Smooth muscle cell (in vitro differentiated cells): ENCODE measurements at regions not wholly inside any gene's neighbourhood (a gene's known extent, or its start where the extent isn't known, plus 50 kb on each side); places are given as distances from the start of the nearest gene placed in this dataset.

Experiments used
- DNase-seq: peaks from one replicate; lab custom pipeline; 2025; ENCODE audit not compliant: unreplicated experiment; lab: John Stamatoyannopoulos, UW
- H2AFZ ChIP-seq: fragments of 200-600 bp; sonication (generic); 2 replicates; pipeline ENCODE4 v1.6.0; 2016; ENCODE audit warnings: antibody characterized with exemption, low read depth, mild to moderate bottlenecking
- H3F3A ChIP-seq: fragments of 200-600 bp; sonication (generic); 2 replicates; pipeline ENCODE4 v1.6.0; 2017; ENCODE audit warnings: antibody characterized with exemption, low read depth
- H3K27ac ChIP-seq: fragments of 200-600 bp; sonication (generic); 2 replicates; pipeline ENCODE4 v1.5.1; 2016; ENCODE audit warnings: low read depth, mild to moderate bottlenecking
- H3K27me3 ChIP-seq: fragments of 200-600 bp; sonication (generic); 2 replicates; pipeline ENCODE4 v1.6.1; 2016; ENCODE audit warnings: low read depth, mild to moderate bottlenecking
- H3K36me3 ChIP-seq: fragments of 200-600 bp; sonication (generic); 2 replicates; pipeline ENCODE4 v1.5.1; 2016; ENCODE audit warnings: low read depth
- H3K4me1 ChIP-seq: fragments of 200-600 bp; sonication (generic); 2 replicates; pipeline ENCODE4 v1.5.1; 2016; ENCODE audit warnings: low read depth
- H3K4me2 ChIP-seq: fragments of 200-600 bp; sonication (generic); 2 replicates; pipeline ENCODE4 v1.6.0; 2016; ENCODE audit warnings: mild to moderate bottlenecking
- H3K4me3 ChIP-seq: fragments of 200-600 bp; sonication (generic); 2 replicates; pipeline ENCODE4 v1.5.1; 2016; ENCODE audit warnings: mild to moderate bottlenecking
- H3K79me2 ChIP-seq: fragments of 200-600 bp; sonication (generic); 2 replicates; pipeline ENCODE4 v1.6.0; 2016; ENCODE audit warnings: low read depth, mild to moderate bottlenecking
- H3K9ac ChIP-seq: fragments of 200-600 bp; sonication (generic); 2 replicates; pipeline ENCODE4 v1.6.0; 2016; ENCODE audit warnings: low read depth
- H3K9me3 ChIP-seq: fragments of 200-600 bp; sonication (generic); replicated peaks from 2 replicates; pipeline ENCODE4 v1.5.1; 2016; ENCODE audit warnings: low read depth
- H4K20me1 ChIP-seq: fragments of 200-600 bp; sonication (generic); 2 replicates; pipeline ENCODE4 v1.6.0; 2016; ENCODE audit warnings: low read depth
- CTCF ChIP-seq: fragments of 200-600 bp; sonication (generic); IDR thresholded peaks from 2 replicates; pipeline ENCODE4 v1.5.1; 2017; ENCODE audit warnings: borderline replicate concordance, mild to moderate bottlenecking, antibody characterized with exemption; ENCODE audit not compliant: insufficient read depth, poor library complexity, severe bottlenecking
- WGBS: methylation state at CpG from one replicate; pipeline ENCODE4 v1.1.7; 2016; ENCODE audit warnings: low lambda C conversion rate; 5-methylcytosine and 5-hydroxymethylcytosine counted together

- no peaks in the 10 kb centered on the region for H3K36me3 ChIP-seq
- H4K20me1 ChIP-seq = no peaks in the 10 kb centered on the region
- H3K27ac ChIP-seq = no peak overlapping the region
- no peak overlapping the region for H3K9ac ChIP-seq
- no peaks in the 10 kb centered on the region for H3K79me2 ChIP-seq
- DNase-seq = no peak
- peaks cover 28% of the 10 kb centered on the region for H3K27me3 ChIP-seq
- no peaks in the 10 kb centered on the region for H3F3A ChIP-seq
- H3K9me3 ChIP-seq = no peaks in the 10 kb centered on the region
- no peak overlapping the region for H3K4me2 ChIP-seq
- no peak overlapping the region for H2AFZ ChIP-seq
- no peak overlapping the region for H3K4me3 ChIP-seq
- 93% methylated on average over 23 of the region's 23 CpGs for WGBS
- TF ChIP-seq CTCF = no peak
- H3K4me1 ChIP-seq = peaks cover 17% of the 10 kb centered on the region
Observed at GRCh38 chr6:170011204-170012036, 260.0 kb downstream of the ERMARD start.

- Histone ChIP-seq H3K4me1 (peaks cover 18% of the 10 kb centered on the region), H3F3A (no peaks in the 10 kb centered on the region)
Observed at GRCh38 chr6:170010665-170011203, 259.3 kb downstream of the ERMARD start.

GRCh38 chr6:170008294-170008785 lies 256.9 kb downstream of the ERMARD start:
- H3K9me3 ChIP-seq = no peaks in the 10 kb centered on the region
- H3K27ac ChIP-seq = no peak overlapping the region
- H3K4me3 ChIP-seq = no peak overlapping the region
- H3K4me1 ChIP-seq = peaks cover 18% of the 10 kb centered on the region
- no peak overlapping the region for H3K9ac ChIP-seq
- H3K27me3 ChIP-seq = no peaks in the 10 kb centered on the region
- no peak overlapping the region for H3K4me2 ChIP-seq
- no peak for TF ChIP-seq CTCF
- 87% methylated on average over 16 of the region's 16 CpGs for WGBS
- H3K36me3 ChIP-seq = no peaks in the 10 kb centered on the region
- no peak overlapping the region for H2AFZ ChIP-seq
- H4K20me1 ChIP-seq = no peaks in the 10 kb centered on the region
- H3F3A ChIP-seq = no peaks in the 10 kb centered on the region
- no peaks in the 10 kb centered on the region for H3K79me2 ChIP-seq
- no peak for DNase-seq

More at GRCh38 chr6:170010665-170011203, 259.3 kb downstream of the ERMARD start:
- no peak overlapping the region for H3K4me3 ChIP-seq
- no peak overlapping the region for H3K9ac ChIP-seq
- no peak for TF ChIP-seq CTCF
- no peaks in the 10 kb centered on the region for H3K9me3 ChIP-seq
- no peak for DNase-seq
- no peaks in the 10 kb centered on the region for H3K79me2 ChIP-seq
- WGBS = 95% methylated on average over 13 of the region's 13 CpGs
- H3K36me3 ChIP-seq = no peaks in the 10 kb centered on the region
- no peak overlapping the region for H3K27ac ChIP-seq
- H4K20me1 ChIP-seq = no peaks in the 10 kb centered on the region
- no peak overlapping the region for H2AFZ ChIP-seq
- peaks cover 21% of the 10 kb centered on the region for H3K27me3 ChIP-seq
- no peak overlapping the region for H3K4me2 ChIP-seq
